ENCODE measurements at regions not wholly inside any gene's neighbourhood (a gene's known extent, or its start where the extent isn't known, plus 50 kb on each side); places are given as distances from the start of the nearest gene placed in this dataset.

DNA sequence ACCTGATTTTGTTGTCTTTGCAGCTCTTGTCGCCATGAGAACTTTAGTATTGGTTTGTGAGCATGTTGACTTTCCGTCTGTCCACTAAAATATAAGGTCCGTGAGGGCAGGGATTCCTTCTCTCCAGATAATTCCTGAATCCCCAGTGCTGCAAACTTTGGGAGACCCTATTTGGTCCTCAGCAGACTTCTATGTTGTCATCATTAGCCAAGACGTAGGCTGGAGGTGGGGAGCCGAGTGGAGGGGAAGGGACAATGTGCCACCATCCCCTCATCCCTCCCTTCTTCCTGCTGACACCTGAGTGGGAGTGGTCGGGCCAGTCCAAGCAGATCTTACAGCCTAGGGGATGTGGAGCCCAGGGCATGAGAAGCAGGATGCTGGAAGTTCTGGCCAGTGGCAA lies 690.6 kb downstream of the TBC1D22A start:
- POLR2A ChIA-PET: no interaction called here
- no peak for DNase-seq (ENCODE audit: low read depth, low spot score)
- Histone ChIP-seq H3K4me3 (replicated peaks in 1 of 2; ENCODE audit: low read depth in 1 of 2, low read length in 2 of 2) (no peak overlapping the region), H2AFZ (ENCODE audit: low read depth, low read length, poor library complexity, severe bottlenecking) (no peak overlapping the region), H3K4me2 (ENCODE audit: low read length) (no peak overlapping the region), H3K79me2 (ENCODE audit: insufficient read depth, low read length) (no peaks in the 10 kb centered on the region), H3K27ac (ENCODE audit: low read depth, low read length) (no peak overlapping the region), H3K9me3 (ENCODE audit: control insufficient read depth in 1 of 2, insufficient read depth in 1 of 2, low read depth in 1 of 2, low read length in 2 of 2) (no peaks in the 10 kb centered on the region), H4K20me1 (ENCODE audit: insufficient read depth) (no peaks in the 10 kb centered on the region), H3K4me1 (ENCODE audit: control insufficient read depth in 1 of 2, insufficient read depth in 2 of 2, low read length in 2 of 2) (no peaks in the 10 kb centered on the region), H3K27me3 (ENCODE audit: insufficient read depth, low read length) (no peaks in the 10 kb centered on the region), H3K9me2 (ENCODE audit: insufficient read depth) (no peaks in the 10 kb centered on the region), H3K9ac (ENCODE audit: low read length) (no peak overlapping the region), H3K36me3 (ENCODE audit: control insufficient read depth in 1 of 2, insufficient read depth in 2 of 2, low read length in 2 of 2) (no peaks in the 10 kb centered on the region)
- CTCF ChIA-PET: no interaction called here
- RAD21 ChIA-PET (ENCODE audit: low non-redundant PET in 1 of 2, low total read pairs in 2 of 2, uncharacterized antibody in 2 of 2, unreplicated experiment in 2 of 2): no interaction called here
- no peak for ATAC-seq
- intact Hi-C loops (cut with micrococcal nuclease): loop anchor here (10.0 kb wide), 1 partner anchor 238 kb away; no protein-coding TSS in a partner anchor
- no TSS peak for BruUV-seq (replicated peaks)
- no peak for TF ChIP-seq POLR2A (IDR thresholded peaks at IDR 0.05; ENCODE audit: borderline replicate concordance, extremely low read depth, insufficient read depth, insufficient read length)
- TF ChIP-seq FOSL1 (IDR thresholded peaks at IDR 0.05; ENCODE audit: low read depth): no peak
- no peak for TF ChIP-seq ZFX (IDR thresholded peaks at IDR 0.05)
- TF ChIP-seq, protein P1, sequence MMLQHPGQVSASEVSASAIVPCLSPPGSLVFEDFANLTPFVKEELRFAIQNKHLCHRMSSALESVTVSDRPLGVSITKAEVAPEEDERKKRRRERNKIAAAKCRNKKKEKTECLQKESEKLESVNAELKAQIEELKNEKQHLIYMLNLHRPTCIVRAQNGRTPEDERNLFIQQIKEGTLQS (IDR thresholded peaks at IDR 0.05): no peak
- TF ChIP-seq, protein P2, sequence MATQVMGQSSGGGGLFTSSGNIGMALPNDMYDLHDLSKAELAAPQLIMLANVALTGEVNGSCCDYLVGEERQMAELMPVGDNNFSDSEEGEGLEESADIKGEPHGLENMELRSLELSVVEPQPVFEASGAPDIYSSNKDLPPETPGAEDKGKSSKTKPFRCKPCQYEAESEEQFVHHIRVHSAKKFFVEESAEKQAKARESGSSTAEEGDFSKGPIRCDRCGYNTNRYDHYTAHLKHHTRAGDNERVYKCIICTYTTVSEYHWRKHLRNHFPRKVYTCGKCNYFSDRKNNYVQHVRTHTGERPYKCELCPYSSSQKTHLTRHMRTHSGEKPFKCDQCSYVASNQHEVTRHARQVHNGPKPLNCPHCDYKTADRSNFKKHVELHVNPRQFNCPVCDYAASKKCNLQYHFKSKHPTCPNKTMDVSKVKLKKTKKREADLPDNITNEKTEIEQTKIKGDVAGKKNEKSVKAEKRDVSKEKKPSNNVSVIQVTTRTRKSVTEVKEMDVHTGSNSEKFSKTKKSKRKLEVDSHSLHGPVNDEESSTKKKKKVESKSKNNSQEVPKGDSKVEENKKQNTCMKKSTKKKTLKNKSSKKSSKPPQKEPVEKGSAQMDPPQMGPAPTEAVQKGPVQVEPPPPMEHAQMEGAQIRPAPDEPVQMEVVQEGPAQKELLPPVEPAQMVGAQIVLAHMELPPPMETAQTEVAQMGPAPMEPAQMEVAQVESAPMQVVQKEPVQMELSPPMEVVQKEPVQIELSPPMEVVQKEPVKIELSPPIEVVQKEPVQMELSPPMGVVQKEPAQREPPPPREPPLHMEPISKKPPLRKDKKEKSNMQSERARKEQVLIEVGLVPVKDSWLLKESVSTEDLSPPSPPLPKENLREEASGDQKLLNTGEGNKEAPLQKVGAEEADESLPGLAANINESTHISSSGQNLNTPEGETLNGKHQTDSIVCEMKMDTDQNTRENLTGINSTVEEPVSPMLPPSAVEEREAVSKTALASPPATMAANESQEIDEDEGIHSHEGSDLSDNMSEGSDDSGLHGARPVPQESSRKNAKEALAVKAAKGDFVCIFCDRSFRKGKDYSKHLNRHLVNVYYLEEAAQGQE (IDR thresholded peaks at IDR 0.05; ENCODE audit: low read depth): no peak
- no peak for TF ChIP-seq SIN3A (IDR thresholded peaks at IDR 0.05; ENCODE audit: low read depth)
- no peak for TF ChIP-seq JUND (IDR thresholded peaks at IDR 0.05)
- no peak for TF ChIP-seq SRF (IDR thresholded peaks at IDR 0.05; ENCODE audit: low read depth)
- no peak for TF ChIP-seq CBX3 (IDR thresholded peaks at IDR 0.05; ENCODE audit: low read depth)
